ENCODE measurements at regions not wholly inside any gene's neighbourhood (a gene's known extent, or its start where the extent isn't known, plus 50 kb on each side); places are given as distances from the start of the nearest gene placed in this dataset.

- no peaks in the 10 kb centered on the region for H3K9me3 Mint-ChIP-seq
- Histone ChIP-seq H3K27ac (ENCODE audit: low read depth, low read length) (no peak overlapping the region), H3K4me3 (ENCODE audit: low read length) (no peak overlapping the region), H3K9me3 (ENCODE audit: control insufficient read depth, low read length) (no peaks in the 10 kb centered on the region), H3K36me3 (ENCODE audit: control insufficient read depth, insufficient read depth, low read length) (no peaks in the 10 kb centered on the region), H3K4me1 (ENCODE audit: control insufficient read depth, insufficient read depth, low read length) (peaks cover 5% of the 10 kb centered on the region), H3K27me3 (ENCODE audit: control insufficient read depth, insufficient read depth, low read length, poor library complexity, severe bottlenecking) (no peaks in the 10 kb centered on the region), H3K9ac (ENCODE audit: extremely low read depth, low read length, poor library complexity, severe bottlenecking) (no peak overlapping the region)
- no peaks in the 10 kb centered on the region for H3K36me3 Mint-ChIP-seq (ENCODE audit: low read depth)
- H3K4me3 Mint-ChIP-seq: no peak overlapping the region
- H3K27ac Mint-ChIP-seq: peak overlapping the region; percentile 23
- no peaks in the 10 kb centered on the region for H3K27me3 Mint-ChIP-seq (ENCODE audit: insufficient read depth)
- 91 to 100% methylated on average over 3 to 4 of the region's 4 CpGs for WGBS, 2 experiments (ENCODE audit: insufficient coverage in 1 of 2, insufficient read length in 1 of 2)
- H3K4me1 Mint-ChIP-seq: peaks cover 5% of the 10 kb centered on the region
- no peak for DNase-seq
- no peak for TF ChIP-seq CTCF (conservative IDR thresholded peaks at IDR 0.05)
Observed at GRCh38 chr1:68916221-68916902, 419.5 kb upstream of the DEPDC1 start.

- Histone ChIP-seq H3K4me1 (ENCODE audit: control insufficient read depth, insufficient read depth, low read length) (peaks cover 5% of the 10 kb centered on the region), H3K9ac (ENCODE audit: extremely low read depth, low read length, poor library complexity, severe bottlenecking) (no peak overlapping the region), H3K36me3 (ENCODE audit: control insufficient read depth, insufficient read depth, low read length) (no peaks in the 10 kb centered on the region), H3K27ac (ENCODE audit: low read depth, low read length) (no peak overlapping the region), H3K27me3 (ENCODE audit: control insufficient read depth, insufficient read depth, low read length, poor library complexity, severe bottlenecking) (no peaks in the 10 kb centered on the region), H3K4me3 (ENCODE audit: low read length) (no peak overlapping the region), H3K9me3 (ENCODE audit: control insufficient read depth, low read length) (no peaks in the 10 kb centered on the region)
- Mint-ChIP-seq H3K4me3 (no peak overlapping the region), H3K36me3 (ENCODE audit: low read depth) (no peaks in the 10 kb centered on the region), H3K27me3 (ENCODE audit: insufficient read depth) (no peaks in the 10 kb centered on the region), H3K4me1 (peaks cover 5% of the 10 kb centered on the region), H3K27ac (no peak overlapping the region), H3K9me3 (no peaks in the 10 kb centered on the region)
- no peak for DNase-seq
- 75 to 100% methylated on average over 2 to 5 of the region's 5 CpGs for WGBS, 2 experiments (ENCODE audit: insufficient coverage in 1 of 2, insufficient read length in 1 of 2)
- no peak for TF ChIP-seq CTCF (conservative IDR thresholded peaks at IDR 0.05)
Observed at GRCh38 chr1:68917456-68917855, 420.6 kb upstream of the DEPDC1 start.

GRCh38 chr1:68918563-68918962, 421.7 kb upstream of the DEPDC1 start:
- Histone ChIP-seq H3K36me3 (ENCODE audit: control insufficient read depth, insufficient read depth, low read length) (no peaks in the 10 kb centered on the region), H3K27me3 (ENCODE audit: control insufficient read depth, insufficient read depth, low read length, poor library complexity, severe bottlenecking) (no peaks in the 10 kb centered on the region), H3K4me1 (ENCODE audit: control insufficient read depth, insufficient read depth, low read length) (peaks cover 5% of the 10 kb centered on the region), H3K4me3 (ENCODE audit: low read length) (no peak overlapping the region), H3K27ac (ENCODE audit: low read depth, low read length) (no peak overlapping the region), H3K9me3 (ENCODE audit: control insufficient read depth, low read length) (no peaks in the 10 kb centered on the region), H3K9ac (ENCODE audit: extremely low read depth, low read length, poor library complexity, severe bottlenecking) (no peak overlapping the region)
- Mint-ChIP-seq H3K27me3 (ENCODE audit: insufficient read depth) (no peaks in the 10 kb centered on the region), H3K4me1 (peaks cover 5% of the 10 kb centered on the region), H3K4me3 (no peak overlapping the region), H3K36me3 (ENCODE audit: low read depth) (peaks cover 3% of the 10 kb centered on the region), H3K27ac (no peak overlapping the region), H3K9me3 (peaks cover 5% of the 10 kb centered on the region)
- WGBS, 2 experiments (ENCODE audit: insufficient coverage in 1 of 2, insufficient read length in 1 of 2): 59% methylated on average over 1 of the region's 1 CpG; no CpG with 5 or more reads in 1 of the 2 experiments
- DNase-seq: no peak
- no peak for TF ChIP-seq CTCF (conservative IDR thresholded peaks at IDR 0.05)

Data from endodermal cell (in vitro differentiated cells).